Fibroblast of villous mesenchyme (primary cell): ENCODE measurements at regions not wholly inside any gene's neighbourhood (a gene's known extent, or its start where the extent isn't known, plus 50 kb on each side); places are given as distances from the start of the nearest gene placed in this dataset.

ENCODE experiments used
- DNase-seq: peaks from one replicate; pipeline ENCODE4 v3.0.0-alpha.2; 2010; ENCODE audit warnings: low read depth
- H3K4me3 ChIP-seq: 2 replicates; pipeline ENCODE4 v1.5.1; 2011; ENCODE audit warnings: low read depth, mild to moderate bottlenecking, low read length
- CTCF ChIP-seq: IDR thresholded peaks from 2 replicates; pipeline ENCODE4 v1.5.1; 2012; ENCODE audit warnings: low read depth, mild to moderate bottlenecking, low read length; ENCODE audit not compliant: insufficient read depth

GRCh38 chr16:72444696-72445095, 272.7 kb upstream of the PMFBP1 start:
- no peak for DNase-seq
- TF ChIP-seq CTCF = no peak
- no peak overlapping the region for H3K4me3 ChIP-seq

GRCh38 chr16:72443809-72444208, 271.9 kb upstream of the PMFBP1 start:
- TF ChIP-seq CTCF = no peak
- DNase-seq = no peak
- H3K4me3 ChIP-seq = no peak overlapping the region

- DNase-seq = no peak
- TF ChIP-seq CTCF = no peak
- H3K4me3 ChIP-seq = no peak overlapping the region
These were observed 270.6 kb upstream of the PMFBP1 start for GRCh38 chr16:72442385-72443158.

- H3K4me3 ChIP-seq = no peak overlapping the region
- TF ChIP-seq CTCF = no peak
These were observed 265.9 kb upstream of the PMFBP1 start for GRCh38 chr16:72437891-72438290.

GRCh38 chr16:72434159-72434558, 262.2 kb upstream of the PMFBP1 start:
- H3K4me3 ChIP-seq = no peak overlapping the region
- no peak for TF ChIP-seq CTCF
- DNase-seq = peak; percentile 53

More at GRCh38 chr16:72437891-72438290, 265.9 kb upstream of the PMFBP1 start:
- no peak for DNase-seq

- DNase-seq = peak; percentile 3
- no peak for TF ChIP-seq CTCF
- no peak overlapping the region for H3K4me3 ChIP-seq
These were observed 258.2 kb upstream of the PMFBP1 start for GRCh38 chr16:72430121-72430520.

- DNase-seq = no peak
- no peak for TF ChIP-seq CTCF
- no peak overlapping the region for H3K4me3 ChIP-seq
These were observed 257.7 kb upstream of the PMFBP1 start for GRCh38 chr16:72429671-72430081.
